HCT116 (cell line): ENCODE measurements at regions not wholly inside any gene's neighbourhood (a gene's known extent, or its start where the extent isn't known, plus 50 kb on each side); places are given as distances from the start of the nearest gene placed in this dataset.

Source experiments
- ATF3 ChIP-seq: IDR thresholded peaks from 2 replicates; pipeline ENCODE4 v1.6.1; 2012
- CEBPB ChIP-seq: IDR thresholded peaks from 2 replicates; pipeline ENCODE4 v1.6.1; 2012; ENCODE audit warnings: low read depth
- CTCF ChIP-seq, 3 experiments: fragments of 200-600 bp in 1 of 3; sonication (generic) in 1 of 3; IDR thresholded peaks in 2 of 3; conservative IDR thresholded peaks in 1 of 3; 2 replicates each; pipeline ENCODE4 v1.5.1; 2012 to 2017; ENCODE audit warnings: low read depth in 2 of 3, low read length in 2 of 3, antibody characterized with exemption in 1 of 3, borderline replicate concordance in 1 of 3, control low read depth in 1 of 3, mild to moderate bottlenecking in 1 of 3, mixed read lengths in 1 of 3, mixed run types in 1 of 3, moderate library complexity in 1 of 3; ENCODE audit not compliant: insufficient read depth in 1 of 3
- EZH2 ChIP-seq: fragments of 200-600 bp; sonication (generic); IDR thresholded peaks from 2 replicates; pipeline ENCODE4 v1.6.1; 2017; ENCODE audit warnings: antibody characterized with exemption, mixed run types
- EZH2phosphoT487 ChIP-seq: fragments of 200-600 bp; IDR thresholded peaks from 2 replicates; pipeline ENCODE4 v1.6.1; 2018; ENCODE audit warnings: antibody characterized with exemption, borderline replicate concordance
- FOSL1 ChIP-seq: IDR thresholded peaks from 2 replicates; pipeline ENCODE4 v1.6.1; 2012; ENCODE audit warnings: low read depth
- JUND ChIP-seq: IDR thresholded peaks from 2 replicates; pipeline ENCODE4 v1.6.1; 2012
- POLR2A ChIP-seq: IDR thresholded peaks from 2 replicates; pipeline ENCODE4 v1.7.0; 2011; ENCODE audit warnings: borderline replicate concordance; ENCODE audit not compliant: insufficient read depth, insufficient read length; ENCODE audit errors: extremely low read depth
- POLR2AphosphoS5 ChIP-seq: IDR thresholded peaks from 2 replicates; pipeline ENCODE4 v1.6.1; 2011; ENCODE audit warnings: mild to moderate bottlenecking, low read depth, low read length, moderate library complexity
- REST ChIP-seq: IDR thresholded peaks from 2 replicates; pipeline ENCODE4 v1.6.1; 2012; ENCODE audit warnings: low read depth
- TCF7L2 ChIP-seq: IDR thresholded peaks from 2 replicates; pipeline ENCODE4 v1.7.0; 2011; ENCODE audit warnings: borderline replicate concordance, inconsistent platforms; ENCODE audit not compliant: insufficient read depth, insufficient read length; ENCODE audit errors: extremely low read depth
- YY1 ChIP-seq: IDR thresholded peaks from 2 replicates; pipeline ENCODE4 v1.6.1; 2011; ENCODE audit warnings: low read length, low read depth, moderate library complexity, mild to moderate bottlenecking; ENCODE audit not compliant: insufficient replicate concordance; ENCODE audit errors: extremely low read depth
- ZNF274 ChIP-seq: fragments of 200-500 bp; sonication (Bioruptor generic); IDR thresholded peaks from 2 replicates; pipeline ENCODE4 v1.6.1; 2014; ENCODE audit warnings: mild to moderate bottlenecking, low read depth, low read length, inconsistent platforms

- TF ChIP-seq CTCF (IDR thresholded peaks at IDR 0.05 in 2 of 3, conservative IDR thresholded peaks at IDR 0.05 in 1 of 3; ENCODE audit: borderline replicate concordance in 1 of 3, insufficient read depth in 1 of 3, low read depth in 2 of 3, low read length in 2 of 3) (no peak), EZH2 (no peak), FOSL1 (no peak), EZH2phosphoT487 (no peak), POLR2AphosphoS5 (no peak), TCF7L2 (no peak), ATF3 (no peak), POLR2A (no peak), YY1 (no peak), ZNF274 (no peak), JUND (no peak), CEBPB (no peak), REST (no peak)
These were observed 65.2 kb upstream of the TINAGL1 start for GRCh38 chr1:31510853-31511789.
